ENCODE measurements at regions not wholly inside any gene's neighbourhood (a gene's known extent, or its start where the extent isn't known, plus 50 kb on each side); places are given as distances from the start of the nearest gene placed in this dataset.

GRCh38 chr10:10587744-10588393 is 429.8 kb upstream of the CELF2 start:
- no peak for DNase-seq (ENCODE audit: low spot score)

- no peak for DNase-seq (ENCODE audit: low spot score)
These were observed 427.9 kb upstream of the CELF2 start for GRCh38 chr10:10589540-10590303.

- DNase-seq (ENCODE audit: low spot score): no peak
These were observed 425.8 kb upstream of the CELF2 start for GRCh38 chr10:10591715-10592341.

- no peak for DNase-seq (ENCODE audit: low spot score)
These were observed 421.4 kb upstream of the CELF2 start for GRCh38 chr10:10596256-10596655.

GRCh38 chr10:10598297-10598696 is 419.4 kb upstream of the CELF2 start:
- no peak for DNase-seq (ENCODE audit: low spot score)

- DNase-seq (ENCODE audit: low spot score): no peak
These were observed 417.7 kb upstream of the CELF2 start for GRCh38 chr10:10600004-10600403.

GRCh38 chr10:10605551-10606081 is 412.1 kb upstream of the CELF2 start:
- no peak for DNase-seq (ENCODE audit: low spot score)

- no peak for DNase-seq (ENCODE audit: low spot score)
These were observed 408.2 kb upstream of the CELF2 start for GRCh38 chr10:10609379-10609955.

- no peak for DNase-seq (ENCODE audit: low spot score)
These were observed 407.5 kb upstream of the CELF2 start for GRCh38 chr10:10610171-10610570.

- no peak for DNase-seq (ENCODE audit: low spot score)
These were observed 405.5 kb upstream of the CELF2 start for GRCh38 chr10:10612151-10612550.

GRCh38 chr10:10613656-10614244 is 403.9 kb upstream of the CELF2 start:
- DNase-seq (ENCODE audit: low spot score): no peak

- DNase-seq (ENCODE audit: low spot score): no peak
These were observed 400.0 kb upstream of the CELF2 start for GRCh38 chr10:10617686-10618085.

- no peak for DNase-seq (ENCODE audit: low spot score)
These were observed 399.5 kb upstream of the CELF2 start for GRCh38 chr10:10618139-10618538.

- DNase-seq (ENCODE audit: low spot score): no peak
These were observed 393.6 kb upstream of the CELF2 start for GRCh38 chr10:10623958-10624566.

GRCh38 chr10:10624567-10624962 is 393.1 kb upstream of the CELF2 start:
- no peak for DNase-seq (ENCODE audit: low spot score)

- DNase-seq (ENCODE audit: low spot score): no peak
These were observed 392.2 kb upstream of the CELF2 start for GRCh38 chr10:10625491-10625890.

GRCh38 chr10:10626734-10627133 is 390.9 kb upstream of the CELF2 start:
- no peak for DNase-seq (ENCODE audit: low spot score)

GRCh38 chr10:10627414-10627813 is 390.3 kb upstream of the CELF2 start:
- no peak for DNase-seq (ENCODE audit: low spot score)

- no peak for DNase-seq (ENCODE audit: low spot score)
These were observed 388.2 kb upstream of the CELF2 start for GRCh38 chr10:10629512-10629911.

- no peak for DNase-seq (ENCODE audit: low spot score)
These were observed 387.4 kb upstream of the CELF2 start for GRCh38 chr10:10630281-10630680.

GRCh38 chr10:10630782-10631181 is 386.9 kb upstream of the CELF2 start:
- DNase-seq (ENCODE audit: low spot score): no peak

- no peak for DNase-seq (ENCODE audit: low spot score)
These were observed 375.5 kb upstream of the CELF2 start for GRCh38 chr10:10642189-10642588.
